HL-60/S4 treated with phorbol 12-myristate 13-acetate at 8.2 ng/mL for 4 days and 3 days (cell line): ENCODE measurements at regions not wholly inside any gene's neighbourhood (a gene's known extent, or its start where the extent isn't known, plus 50 kb on each side); places are given as distances from the start of the nearest gene placed in this dataset.

Source experiments
- in situ Hi-C: fragments of 300-500 bp; cut with MboI; formaldehyde crosslinking; loops from 2 replicates; pipeline ENCODE4 v1.15.0; 2022; ENCODE audit warnings: low sequenced_read_pairs

DNA sequence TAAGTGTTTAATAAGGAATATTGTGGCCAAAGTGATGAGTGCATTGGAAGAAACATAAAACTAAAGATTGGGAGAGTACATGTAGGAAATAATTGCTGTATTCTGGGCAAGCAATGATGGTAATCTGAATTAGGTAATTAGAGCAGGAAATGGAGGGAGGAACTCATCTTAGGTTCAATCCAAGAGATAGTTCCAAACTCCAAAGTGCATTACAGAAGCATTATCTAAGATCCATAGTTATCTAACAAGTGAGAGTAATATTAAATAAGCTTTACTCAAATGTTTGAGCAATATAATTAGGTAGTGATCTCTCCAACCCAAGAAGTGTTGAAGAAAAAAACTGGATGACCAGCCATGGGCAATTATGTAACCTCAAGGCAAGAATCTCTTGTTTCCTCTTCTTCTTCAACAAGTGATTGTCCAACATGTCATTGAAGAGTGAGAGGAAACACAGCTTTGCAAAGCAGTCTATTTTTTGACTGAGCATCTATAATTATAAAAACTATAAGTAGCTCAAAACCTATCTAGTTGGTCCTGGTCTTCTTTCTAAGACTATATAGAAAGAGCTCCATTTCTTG is 181.2 kb upstream of the TNFAIP3 start:
- in situ Hi-C loops = no loop called here

DNA sequence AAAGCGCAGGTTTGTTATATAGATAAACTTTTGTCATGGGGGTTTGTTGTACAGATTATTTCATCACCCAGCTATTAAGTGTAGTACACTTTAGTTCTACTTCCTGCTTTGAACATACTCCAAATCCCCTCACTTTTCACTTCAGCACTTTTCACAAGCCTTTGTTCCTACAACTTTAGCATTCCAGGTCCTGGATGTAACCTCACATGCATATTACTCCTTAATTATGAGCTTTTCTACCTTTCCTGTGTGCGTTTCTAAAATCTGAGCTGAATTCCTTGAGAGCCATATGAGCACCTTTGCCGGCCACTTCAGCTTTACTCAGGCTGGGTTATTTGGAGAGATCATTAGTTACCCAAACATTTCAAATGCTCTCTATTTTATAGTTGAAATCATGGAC is 179.2 kb upstream of the TNFAIP3 start:
- in situ Hi-C loops = no loop called here

DNA sequence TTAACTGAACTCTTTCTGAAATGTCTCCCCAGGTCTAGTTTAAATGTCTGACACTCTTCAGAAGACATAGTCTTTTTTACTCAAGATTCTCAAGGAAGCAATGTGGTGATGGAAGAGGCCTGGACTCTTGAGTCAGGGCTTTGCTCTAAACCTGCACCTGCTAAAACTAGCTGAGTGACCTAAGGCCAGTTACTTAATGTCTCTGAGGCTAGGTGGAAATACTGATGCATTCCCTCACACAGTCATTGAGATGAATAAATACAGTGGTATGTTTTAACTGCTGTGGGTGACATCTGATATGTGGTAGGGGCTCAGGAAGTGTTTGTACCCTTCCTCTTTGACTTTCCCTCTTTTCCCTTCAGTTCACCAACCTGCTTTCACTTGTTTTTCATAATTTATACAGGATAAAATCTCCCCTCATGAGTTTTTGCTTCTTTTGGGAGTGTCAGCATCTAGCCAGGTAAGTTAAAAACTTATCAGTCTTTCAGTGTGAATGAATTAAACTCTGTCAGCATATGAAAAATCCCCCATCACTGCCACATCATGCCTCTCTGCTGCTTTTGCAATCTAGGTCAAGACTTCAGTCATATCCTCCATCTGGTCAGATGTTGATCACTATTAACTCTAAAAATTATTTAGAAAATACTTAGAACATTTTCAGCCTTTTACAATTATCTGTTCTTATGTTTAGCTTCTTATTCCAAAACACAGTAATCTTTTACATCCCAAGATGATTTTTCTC is 178.7 kb upstream of the TNFAIP3 start:
- in situ Hi-C loops = no loop called here

DNA sequence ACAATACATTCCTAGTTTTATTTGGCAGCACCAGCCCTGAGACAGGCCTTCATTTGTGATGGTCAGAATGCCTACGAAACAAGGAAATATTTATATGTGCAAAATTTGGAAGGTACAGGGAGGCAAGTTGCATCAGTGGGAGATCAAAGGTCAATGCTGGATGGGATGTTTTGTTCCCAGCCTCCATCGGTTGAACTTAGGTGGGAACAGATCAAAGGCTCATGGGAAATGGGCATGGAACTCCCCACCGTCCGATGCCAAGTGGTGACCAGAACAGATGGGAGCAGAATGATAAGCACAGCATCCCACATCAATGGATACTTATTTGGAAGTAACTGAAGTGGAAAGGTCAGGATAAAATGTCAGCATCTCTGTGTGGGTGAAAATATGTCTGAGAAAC is 177.7 kb upstream of the TNFAIP3 start:
- in situ Hi-C loops = no loop called here

DNA sequence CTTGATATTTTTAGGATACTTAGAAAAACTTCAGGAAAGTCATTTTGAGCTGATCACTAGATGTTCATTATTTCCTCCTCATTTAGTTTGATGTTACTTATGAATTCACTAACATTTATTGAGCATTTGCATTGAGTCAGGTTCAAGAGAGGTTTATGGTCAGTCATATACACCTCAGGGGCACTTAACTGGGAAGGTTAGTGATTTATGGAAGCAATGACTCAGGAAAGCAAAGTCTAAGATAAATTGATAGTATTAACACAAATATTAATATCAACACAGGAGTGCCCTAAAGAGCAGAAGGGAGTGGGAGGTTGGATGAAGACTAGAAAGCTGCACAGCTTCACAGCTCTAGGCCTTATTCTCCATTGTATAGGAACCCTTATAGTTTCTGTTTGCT is 177.0 kb upstream of the TNFAIP3 start:
- in situ Hi-C loops = no loop called here

DNA sequence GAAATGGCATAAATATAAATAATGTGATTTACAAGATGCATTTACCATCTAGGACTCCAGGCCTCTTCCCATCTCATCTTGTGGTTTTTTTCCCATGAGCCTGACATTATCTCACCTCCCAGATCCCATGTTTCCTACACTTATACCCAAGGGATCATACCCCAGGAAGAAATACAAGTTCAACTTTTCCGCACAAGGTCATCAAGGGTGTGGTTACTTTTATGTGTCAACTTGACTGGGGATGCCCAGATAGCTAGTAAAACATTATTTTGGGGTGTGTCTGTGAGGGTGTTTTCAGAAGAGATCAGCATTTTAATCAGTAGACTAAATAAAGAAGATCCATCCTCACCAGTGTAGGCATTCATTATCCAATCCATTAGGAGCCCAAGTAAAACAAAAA is 176.3 kb upstream of the TNFAIP3 start:
- in situ Hi-C loops = no loop called here

DNA sequence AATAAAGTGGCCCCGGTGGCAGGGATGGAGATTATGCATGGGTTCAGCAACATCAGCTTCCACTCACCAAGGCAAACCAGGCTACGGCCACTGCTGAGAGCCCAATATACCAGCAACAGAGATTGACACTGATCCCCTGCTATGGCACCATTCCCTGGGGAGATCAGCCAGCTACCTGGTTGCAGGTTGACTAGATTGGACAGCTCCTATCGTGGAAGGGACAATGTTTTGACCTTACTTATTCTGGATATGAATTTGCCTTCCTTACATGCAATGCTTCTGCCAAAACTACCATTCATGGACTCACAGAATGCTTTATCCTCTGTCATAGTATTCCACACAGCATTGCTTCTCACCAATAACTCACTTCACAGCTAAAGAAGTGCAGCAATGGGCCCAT is 174.8 kb upstream of the TNFAIP3 start:
- in situ Hi-C loops = no loop called here

DNA sequence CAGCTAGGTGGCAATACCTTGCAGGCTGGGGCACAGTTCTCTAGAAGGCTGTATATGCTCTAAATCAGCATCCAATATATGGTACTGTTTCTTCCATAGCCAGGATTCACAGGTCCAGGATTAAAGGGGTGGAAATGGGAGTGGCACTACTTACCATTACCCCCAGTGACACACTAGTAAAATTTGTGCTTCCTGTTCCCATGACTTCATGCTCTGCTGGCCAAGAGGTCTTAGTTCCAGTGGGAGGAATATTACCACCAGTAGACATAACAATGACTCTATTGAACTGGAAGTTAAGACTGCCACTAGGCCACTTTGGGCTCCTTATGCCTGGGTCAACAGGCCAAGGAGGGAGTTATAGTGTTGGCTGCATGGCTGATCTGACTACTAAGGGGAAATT is 174.3 kb upstream of the TNFAIP3 start:
- in situ Hi-C loops = no loop called here

DNA sequence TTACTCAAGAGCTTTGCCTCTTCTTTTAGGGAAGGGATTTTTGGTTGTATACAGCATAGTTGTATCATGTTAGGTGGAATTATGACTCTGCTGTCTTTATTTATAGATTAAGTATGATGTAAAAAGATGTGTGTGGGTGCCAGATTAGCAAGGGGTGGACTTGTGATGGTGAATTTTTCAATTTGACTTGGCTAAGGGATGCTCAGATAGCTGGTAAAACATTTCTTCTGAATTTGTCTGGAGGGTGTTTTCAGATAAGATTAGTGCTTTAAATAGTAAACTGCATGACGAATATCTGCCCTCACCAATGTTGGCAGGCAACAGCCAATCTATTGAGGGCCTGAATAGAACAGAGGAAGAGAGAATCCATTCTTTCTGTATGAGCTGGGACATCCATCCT is 173.3 kb upstream of the TNFAIP3 start:
- in situ Hi-C loops = no loop called here

DNA sequence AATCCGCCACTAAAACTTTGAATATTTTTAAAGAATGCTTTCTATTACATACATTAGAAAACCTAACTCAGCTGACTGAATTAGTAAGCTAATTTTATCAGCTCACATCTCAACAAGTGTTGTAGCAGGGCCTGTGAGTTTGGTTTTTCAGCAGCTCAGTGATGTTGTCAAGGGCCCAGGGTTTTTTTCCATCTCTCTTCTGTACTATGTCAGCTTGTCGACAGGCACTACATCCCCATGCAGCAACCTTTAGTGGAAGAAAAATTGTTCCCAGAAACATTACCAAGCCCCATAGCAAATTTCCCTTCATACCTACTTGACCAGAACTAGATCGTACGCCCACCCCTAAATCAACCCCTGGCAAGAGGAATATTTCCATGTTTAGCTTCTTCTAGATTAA is 170.3 kb upstream of the TNFAIP3 start:
- in situ Hi-C loops = no loop called here

DNA sequence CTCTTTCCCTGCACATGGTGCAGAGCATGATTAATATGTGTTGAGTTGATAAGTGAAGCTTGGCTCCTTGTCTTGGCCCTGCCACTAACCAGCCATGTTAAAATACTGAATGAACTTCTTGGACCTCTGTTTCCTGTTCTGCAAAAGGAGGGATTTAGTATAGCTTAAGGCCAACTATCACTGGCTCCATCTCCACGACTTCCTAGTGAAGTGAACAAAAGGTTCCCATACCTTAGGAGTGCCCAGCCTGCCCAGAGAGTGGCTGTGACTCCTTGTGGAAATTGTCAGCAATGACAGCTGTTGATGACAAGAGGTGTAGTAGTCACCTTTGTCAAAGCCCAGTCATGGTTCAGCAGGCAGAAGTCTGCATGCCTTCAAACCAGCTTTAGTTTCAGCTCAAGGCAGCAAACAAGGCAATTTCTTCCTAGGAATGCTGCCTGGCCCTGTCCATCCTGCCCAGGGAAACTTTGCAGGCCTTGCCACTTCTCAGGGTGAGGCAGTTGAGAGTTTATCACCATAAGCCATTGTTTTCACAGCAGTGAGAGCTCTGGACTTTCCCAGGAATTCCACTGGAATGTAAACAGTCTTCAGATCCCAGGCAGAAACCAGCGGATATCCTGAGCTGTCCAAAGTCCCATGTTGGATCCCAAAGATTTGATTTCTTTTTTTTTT is 169.7 kb upstream of the TNFAIP3 start:
- in situ Hi-C loops = no loop called here

DNA sequence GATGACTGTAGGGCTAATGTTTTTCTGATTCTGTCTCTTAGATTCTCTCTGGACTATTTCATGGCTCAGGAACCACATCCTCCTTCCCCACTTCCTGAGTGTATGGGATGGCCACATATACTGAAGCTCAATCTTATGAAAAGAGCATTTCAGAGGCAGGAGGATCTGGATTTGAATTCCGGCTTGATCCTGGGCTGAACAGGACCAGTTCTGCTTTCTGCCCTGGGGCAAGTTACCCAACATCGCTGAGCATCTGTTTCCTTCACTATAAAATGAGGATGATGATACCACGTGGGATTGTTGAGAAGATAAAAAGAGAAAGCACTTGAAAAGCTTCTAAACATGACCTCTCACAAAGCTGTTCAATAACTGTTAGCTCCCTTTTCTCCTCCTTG is 168.4 kb upstream of the TNFAIP3 start:
- in situ Hi-C loops = no loop called here

DNA sequence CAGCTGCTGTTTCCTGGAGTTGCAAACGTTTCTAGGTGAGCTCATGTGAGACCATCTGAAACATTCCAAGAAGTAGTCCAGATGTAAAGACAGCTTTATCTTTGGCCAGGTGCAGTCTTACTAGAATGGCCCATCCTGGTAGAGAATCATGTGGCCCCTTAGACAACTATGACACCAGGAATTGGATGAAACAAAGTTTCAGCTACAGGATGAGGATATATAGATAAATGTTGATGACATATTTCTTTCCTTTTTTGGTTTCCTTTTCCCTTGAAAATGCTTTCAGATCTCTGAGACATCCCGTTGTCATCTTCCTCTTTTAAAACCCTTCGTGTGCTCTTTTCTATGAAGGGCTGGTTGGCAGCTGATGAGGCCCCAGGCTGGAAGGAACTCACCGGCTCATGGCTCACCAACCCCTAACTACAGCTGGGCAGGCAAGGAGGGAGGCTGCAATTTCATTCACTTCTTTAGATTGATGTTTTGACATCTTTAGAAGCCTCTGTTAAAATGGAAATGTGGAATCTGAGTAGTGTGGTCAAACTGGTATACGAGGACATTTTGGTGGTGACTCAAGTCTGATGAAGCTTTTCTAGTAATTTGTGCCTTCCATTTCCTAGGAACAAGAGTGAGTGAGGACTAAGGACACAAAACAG is 167.9 kb upstream of the TNFAIP3 start:
- in situ Hi-C loops = no loop called here

DNA sequence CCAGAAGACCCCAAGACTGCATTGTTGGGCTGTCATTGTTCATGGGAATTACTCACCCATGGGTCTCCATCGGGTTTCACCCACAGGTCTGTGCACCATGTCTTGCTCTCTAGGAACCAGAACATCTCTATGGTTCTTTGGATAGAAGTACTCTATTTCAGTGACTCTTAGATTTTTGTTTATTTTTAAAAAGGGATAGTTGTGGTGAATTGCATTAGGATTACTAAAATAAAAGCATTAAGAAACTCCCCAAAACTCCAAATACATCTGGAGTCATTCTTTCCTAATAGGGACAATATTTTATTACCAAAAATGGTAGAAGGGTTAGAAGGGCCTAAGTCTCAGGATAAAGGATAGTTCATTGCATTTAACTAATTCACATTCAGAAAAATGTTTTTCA is 166.9 kb upstream of the TNFAIP3 start:
- in situ Hi-C loops = loop anchor here (10.0 kb wide), 1 partner anchor 265 kb away; no protein-coding TSS in a partner anchor

DNA sequence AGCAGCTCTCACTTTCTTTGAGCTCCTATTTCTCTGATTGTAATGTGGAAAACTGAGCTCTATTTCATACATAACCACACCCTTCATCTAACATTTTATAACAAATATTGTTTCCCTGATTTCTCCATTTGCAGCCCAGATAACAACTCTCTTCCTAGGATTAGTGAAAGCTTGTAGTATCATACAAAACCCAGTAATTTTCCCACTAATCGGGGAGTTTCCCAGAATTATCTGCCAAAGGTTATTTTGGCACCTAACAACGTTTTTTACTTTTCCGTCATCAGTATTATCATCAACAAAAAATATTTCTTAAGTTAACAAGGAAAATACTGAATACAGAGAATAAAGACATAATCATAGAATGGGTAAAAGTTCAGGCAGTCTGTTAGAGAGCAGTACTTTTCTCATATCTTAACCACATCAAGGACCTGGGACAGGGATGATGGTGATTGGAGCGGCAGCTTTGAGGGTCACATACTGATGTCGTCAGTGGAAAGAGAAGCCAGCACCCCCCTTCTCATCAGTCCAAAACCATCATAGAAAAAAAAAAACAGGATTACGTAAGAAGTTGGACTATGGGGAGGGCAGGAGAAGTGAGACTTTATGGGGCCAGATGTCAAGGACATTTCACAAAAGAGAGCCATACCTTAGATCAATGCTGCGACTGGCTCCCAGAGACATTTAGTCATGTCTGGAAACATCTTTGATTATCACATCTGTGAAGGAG is 166.1 kb upstream of the TNFAIP3 start:
- in situ Hi-C loops = loop anchor here (10.0 kb wide), 1 partner anchor 264 kb away; no protein-coding TSS in a partner anchor

DNA sequence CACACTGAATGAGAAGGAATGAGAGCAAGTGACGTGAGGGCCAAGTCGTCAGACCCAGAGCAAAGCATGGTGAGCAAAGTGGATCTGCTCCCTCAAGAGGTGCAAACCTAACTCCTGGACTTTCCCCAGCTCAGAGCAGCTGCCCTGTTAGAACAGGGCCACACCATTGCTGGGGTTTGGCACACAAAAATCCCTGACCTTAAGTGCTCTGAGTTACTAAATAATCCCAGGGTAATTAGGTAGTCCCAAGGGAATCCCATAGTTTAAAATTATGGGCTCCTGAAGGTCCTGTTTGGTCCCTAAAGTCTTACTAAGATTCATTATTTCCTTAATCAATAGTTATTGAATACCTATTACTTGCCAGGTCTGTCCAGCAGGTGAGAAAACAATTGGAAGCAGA is 165.1 kb upstream of the TNFAIP3 start:
- in situ Hi-C loops = loop anchor here (10.0 kb wide), 1 partner anchor 263 kb away; no protein-coding TSS in a partner anchor

DNA sequence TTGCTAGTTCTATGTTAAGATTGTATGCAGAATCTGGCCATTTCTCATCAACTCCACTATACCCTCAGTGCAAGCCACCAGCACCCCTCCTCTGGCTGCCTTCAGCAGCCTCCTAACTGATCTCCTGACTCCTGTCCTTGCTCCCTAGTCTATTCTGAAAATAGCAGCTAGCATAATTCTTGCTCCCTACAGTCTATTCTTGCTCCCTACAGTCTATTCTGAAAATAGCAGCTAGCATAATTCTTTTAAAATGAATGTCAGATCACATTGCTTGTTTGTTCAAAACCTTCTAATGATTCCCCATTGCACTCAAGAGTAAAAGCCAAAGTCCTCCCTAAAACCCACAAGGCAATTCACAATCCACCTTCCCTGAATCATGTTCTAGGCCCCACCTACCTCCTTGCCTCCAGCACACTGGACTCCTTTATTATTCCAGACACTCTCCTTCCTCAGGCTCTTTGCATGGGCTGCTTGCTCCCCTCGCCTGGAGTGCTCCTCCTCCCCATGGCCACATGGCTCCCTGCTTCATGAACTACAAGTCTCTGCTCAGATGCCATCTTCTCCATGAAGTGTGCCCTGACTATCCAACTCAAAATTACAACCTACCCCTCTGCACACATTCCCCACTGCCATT is 164.2 kb upstream of the TNFAIP3 start:
- in situ Hi-C loops = loop anchor here (10.0 kb wide), 1 partner anchor 262 kb away; no protein-coding TSS in a partner anchor

DNA sequence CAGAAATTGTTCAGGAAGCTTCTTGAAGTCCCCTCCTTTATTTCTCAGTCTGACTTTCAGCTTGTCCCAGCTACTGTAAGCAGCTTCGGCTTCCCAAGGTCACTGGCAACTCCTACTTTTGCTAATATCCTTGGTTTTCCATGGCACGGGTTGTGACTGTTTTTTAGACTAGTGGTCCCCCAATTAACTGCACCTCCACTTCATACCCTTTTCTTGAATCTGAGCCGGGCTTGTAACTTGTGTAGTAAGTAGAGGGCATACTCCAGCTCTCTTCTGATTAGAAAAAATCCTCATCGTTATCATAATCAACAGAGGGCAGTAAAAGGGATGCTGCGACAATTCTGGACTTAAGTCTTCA is 162.3 kb upstream of the TNFAIP3 start:
- in situ Hi-C loops = loop anchor here (10.0 kb wide), 1 partner anchor 260 kb away; no protein-coding TSS in a partner anchor

DNA sequence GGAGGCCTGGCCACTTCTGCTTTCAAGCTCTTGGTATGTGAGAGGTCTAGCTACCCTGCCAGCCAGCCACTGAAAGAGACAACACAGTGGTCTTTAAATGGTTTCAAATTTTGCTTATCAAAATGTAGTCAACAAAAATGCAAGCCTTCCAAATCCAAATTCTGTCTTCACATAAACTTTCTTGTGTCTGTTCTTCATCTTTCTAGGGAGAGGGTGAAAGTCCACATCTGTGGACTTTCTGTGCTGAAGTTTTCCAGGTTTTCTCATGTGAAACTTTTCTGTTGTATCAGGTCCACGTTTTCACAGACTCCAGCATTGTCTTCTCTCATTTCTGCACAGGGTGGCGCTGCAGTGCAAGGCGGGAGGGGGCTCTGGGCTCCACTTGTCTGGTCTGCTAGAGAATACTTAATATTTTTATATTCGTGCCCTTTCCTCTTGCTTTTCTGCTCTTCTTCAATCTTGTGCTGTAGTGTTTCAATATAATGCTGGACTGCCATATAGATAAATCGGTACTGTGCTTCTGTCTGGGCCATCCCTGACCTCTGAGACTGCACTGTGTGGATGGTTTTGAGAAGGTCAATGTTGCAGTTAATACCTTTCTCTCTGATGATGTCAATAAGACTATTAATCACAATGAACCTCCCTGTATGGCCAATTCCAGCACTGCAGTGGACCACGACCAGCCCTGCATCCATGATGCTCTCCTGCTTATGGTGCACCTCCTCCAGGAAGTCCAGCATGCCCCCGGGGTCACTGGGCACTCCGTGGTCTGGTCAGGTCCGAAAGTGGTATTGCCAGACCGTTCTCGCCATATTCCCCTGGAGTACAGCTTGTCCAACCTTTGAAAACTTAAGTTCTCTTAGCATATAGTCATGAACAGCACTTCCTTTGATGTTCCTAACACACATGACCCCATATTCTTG is 161.6 kb upstream of the TNFAIP3 start:
- in situ Hi-C loops = loop anchor here (10.0 kb wide), 1 partner anchor 259 kb away; no protein-coding TSS in a partner anchor
